IMR-90 (cell line): ENCODE measurements at regions not wholly inside any gene's neighbourhood (a gene's known extent, or its start where the extent isn't known, plus 50 kb on each side); places are given as distances from the start of the nearest gene placed in this dataset.
"Not testable (repeated sequence)": the region's sequence is repeated elsewhere in the genome, so short reads cannot be mapped to it uniquely, and the experiment has no call there.

ENCODE experiments used
- BHLHE40 ChIP-seq: fragments of 150-350 bp; IDR thresholded peaks from 2 replicates; pipeline ENCODE4 v1.6.1; 2016; ENCODE audit warnings: mild to moderate bottlenecking, low read depth, low read length
- CTCF ChIP-seq: conservative IDR thresholded peaks from 2 replicates; pipeline ENCODE4 v1.5.1; 2012; ENCODE audit warnings: mild to moderate bottlenecking, low read depth, low read length, improper control_type of control experiment
- MAFK ChIP-seq: IDR thresholded peaks from 2 replicates; pipeline ENCODE4 v1.6.1; 2012; ENCODE audit warnings: low read depth, low read length, improper control_type of control experiment
- MAZ ChIP-seq: IDR thresholded peaks from 2 replicates; pipeline ENCODE4 v1.6.1; 2012; ENCODE audit warnings: low read depth, mild to moderate bottlenecking, low read length, improper control_type of control experiment, moderate library complexity, borderline replicate concordance
- POLR2A ChIP-seq: IDR thresholded peaks from 2 replicates; pipeline ENCODE4 v1.6.1; 2012; ENCODE audit warnings: mild to moderate bottlenecking, low read depth, low read length
- TF ChIP-seq, protein P1 (sequence below): fragments of 150-350 bp; IDR thresholded peaks from 2 replicates; pipeline ENCODE4 v1.6.1; 2017; ENCODE audit warnings: mild to moderate bottlenecking, antibody characterized with exemption, low read length, low read depth

GRCh38 chr10:22828712-22829111, 99.1 kb upstream of the ARMC3 start:
- TF ChIP-seq CTCF, POLR2A, MAZ, BHLHE40: not testable (repeated sequence)
- TF ChIP-seq, protein P1, sequence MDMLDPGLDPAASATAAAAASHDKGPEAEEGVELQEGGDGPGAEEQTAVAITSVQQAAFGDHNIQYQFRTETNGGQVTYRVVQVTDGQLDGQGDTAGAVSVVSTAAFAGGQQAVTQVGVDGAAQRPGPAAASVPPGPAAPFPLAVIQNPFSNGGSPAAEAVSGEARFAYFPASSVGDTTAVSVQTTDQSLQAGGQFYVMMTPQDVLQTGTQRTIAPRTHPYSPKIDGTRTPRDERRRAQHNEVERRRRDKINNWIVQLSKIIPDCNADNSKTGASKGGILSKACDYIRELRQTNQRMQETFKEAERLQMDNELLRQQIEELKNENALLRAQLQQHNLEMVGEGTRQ = not testable (repeated sequence)
- peak; percentile 73 for TF ChIP-seq MAFK
